B cell (primary cell): ENCODE measurements at regions not wholly inside any gene's neighbourhood (a gene's known extent, or its start where the extent isn't known, plus 50 kb on each side); places are given as distances from the start of the nearest gene placed in this dataset.

ENCODE experiments used
- EZH2 ChIP-seq: IDR thresholded peaks from 2 replicates; pipeline ENCODE4 v1.6.1; 2012; ENCODE audit warnings: borderline replicate concordance, low read depth, mild to moderate bottlenecking, moderate library complexity, low read length; ENCODE audit not compliant: insufficient read depth, poor library complexity, severe bottlenecking
- TF ChIP-seq, protein P1 (sequence below): fragments of 200-600 bp; IDR thresholded peaks from one replicate; pipeline ENCODE4 v1.8.0; 2022; ENCODE audit warnings: antibody characterized with exemption, mild to moderate bottlenecking

DNA sequence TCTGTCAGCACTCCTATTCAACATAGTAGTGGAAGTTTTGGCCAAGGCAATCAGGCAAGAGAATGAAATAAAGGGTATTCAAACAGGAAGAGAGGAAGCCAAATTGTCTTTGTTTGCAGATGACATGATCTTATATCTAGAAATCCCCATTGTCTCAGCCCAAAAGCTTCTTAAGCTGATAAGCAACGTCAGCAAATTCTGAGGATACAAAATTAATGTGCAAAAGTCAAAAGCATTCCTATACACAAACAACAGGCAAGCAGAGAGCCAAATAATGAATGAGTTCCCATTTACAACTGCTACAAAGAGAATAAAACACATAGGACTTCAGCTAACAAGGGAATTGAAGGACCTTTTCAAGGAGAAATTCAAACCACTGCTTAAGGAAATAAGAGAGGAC lies 280.4 kb upstream of the LUZP2 start:
- TF ChIP-seq, protein P1, sequence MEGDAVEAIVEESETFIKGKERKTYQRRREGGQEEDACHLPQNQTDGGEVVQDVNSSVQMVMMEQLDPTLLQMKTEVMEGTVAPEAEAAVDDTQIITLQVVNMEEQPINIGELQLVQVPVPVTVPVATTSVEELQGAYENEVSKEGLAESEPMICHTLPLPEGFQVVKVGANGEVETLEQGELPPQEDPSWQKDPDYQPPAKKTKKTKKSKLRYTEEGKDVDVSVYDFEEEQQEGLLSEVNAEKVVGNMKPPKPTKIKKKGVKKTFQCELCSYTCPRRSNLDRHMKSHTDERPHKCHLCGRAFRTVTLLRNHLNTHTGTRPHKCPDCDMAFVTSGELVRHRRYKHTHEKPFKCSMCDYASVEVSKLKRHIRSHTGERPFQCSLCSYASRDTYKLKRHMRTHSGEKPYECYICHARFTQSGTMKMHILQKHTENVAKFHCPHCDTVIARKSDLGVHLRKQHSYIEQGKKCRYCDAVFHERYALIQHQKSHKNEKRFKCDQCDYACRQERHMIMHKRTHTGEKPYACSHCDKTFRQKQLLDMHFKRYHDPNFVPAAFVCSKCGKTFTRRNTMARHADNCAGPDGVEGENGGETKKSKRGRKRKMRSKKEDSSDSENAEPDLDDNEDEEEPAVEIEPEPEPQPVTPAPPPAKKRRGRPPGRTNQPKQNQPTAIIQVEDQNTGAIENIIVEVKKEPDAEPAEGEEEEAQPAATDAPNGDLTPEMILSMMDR = no peak
- TF ChIP-seq EZH2 = no peak
